MCF 10A (cell line): ENCODE measurements at regions not wholly inside any gene's neighbourhood (a gene's known extent, or its start where the extent isn't known, plus 50 kb on each side); places are given as distances from the start of the nearest gene placed in this dataset.

Experiments used
- BruUV-seq: library from RNA; stranded (reverse); fragments of 400-500 nt; replicated peaks from 2 replicates; lab custom pipeline; 2021; lab: Mats Ljungman, UMichigan
- CTCF ChIA-PET: fragments of 300-600 bp; sonication (Branson Sonifier 250); formaldehyde crosslinking; extraction: SDS; loops from one replicate; lab custom pipeline; 2021; ENCODE audit warnings: antibody characterized with exemption, inconsistent platforms; lab: Yijun Ruan, JAX
- POLR2A ChIA-PET: fragments of 300-600, 350-650 bp; sonication (Branson Sonifier 250); formaldehyde crosslinking; extraction: SDS; loops from one replicate; lab custom pipeline; 2020; ENCODE audit warnings: antibody characterized with exemption, inconsistent platforms; lab: Yijun Ruan, JAX
- DNase-seq: peaks from one replicate; pipeline ENCODE4 v3.0.0-alpha.2; 2018; ENCODE audit not compliant: unreplicated experiment
- H3K27ac Mint-ChIP-seq: one replicate; pipeline ENCODE4 v1.8.0; 2022; ENCODE audit warnings: mild to moderate bottlenecking, low read depth, mixed read lengths; ENCODE audit not compliant: unreplicated experiment
- H3K27me3 Mint-ChIP-seq: one replicate; pipeline ENCODE4 v1.8.0; 2022; ENCODE audit warnings: mixed read lengths; ENCODE audit not compliant: insufficient read depth, unreplicated experiment
- H3K36me3 Mint-ChIP-seq: one replicate; pipeline ENCODE4 v1.8.0; 2022; ENCODE audit warnings: mild to moderate bottlenecking, moderate library complexity, mixed read lengths; ENCODE audit not compliant: insufficient read depth, unreplicated experiment
- H3K4me1 Mint-ChIP-seq: one replicate; pipeline ENCODE4 v1.8.0; 2022; ENCODE audit warnings: mixed read lengths; ENCODE audit not compliant: insufficient read depth, unreplicated experiment
- H3K4me3 Mint-ChIP-seq: one replicate; pipeline ENCODE4 v1.8.0; 2022; ENCODE audit warnings: mild to moderate bottlenecking, moderate library complexity, mixed read lengths; ENCODE audit not compliant: unreplicated experiment
- H3K9me3 Mint-ChIP-seq: one replicate; pipeline ENCODE4 v1.8.0; 2022; ENCODE audit warnings: mixed read lengths; ENCODE audit not compliant: unreplicated experiment
- CTCF ChIP-seq: fragments of 200-600 bp; IDR thresholded peaks from one replicate; pipeline ENCODE4 v1.8.0; 2022; ENCODE audit warnings: antibody characterized with exemption, mild to moderate bottlenecking; ENCODE audit not compliant: unreplicated experiment
- intact Hi-C: fragments of 100-400 bp; cut with micrococcal nuclease; formaldehyde crosslinking; loops from 2 replicates; pipeline ENCODE4 v1.14.1; 2022

DNA sequence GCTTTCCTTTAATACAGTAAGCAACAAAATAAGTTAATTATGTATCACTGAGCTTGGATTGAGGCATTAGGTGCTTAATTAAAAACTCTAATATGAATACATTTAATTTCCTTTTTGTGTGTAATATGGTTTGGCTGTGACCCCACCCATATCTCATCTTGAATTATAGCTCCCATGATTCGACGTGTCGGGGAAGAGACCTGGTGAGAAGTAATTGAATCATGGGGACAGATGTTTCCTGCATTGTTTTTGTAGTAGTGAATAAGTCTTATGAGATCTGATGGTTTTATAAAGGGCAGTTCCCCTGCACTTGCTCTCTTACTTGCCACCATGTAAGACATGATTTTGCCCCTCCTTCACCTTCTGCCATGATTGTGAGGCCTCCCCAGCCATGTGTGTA lies 325.4 kb upstream of the CDH7 start:
- H3K36me3 Mint-ChIP-seq = no peaks in the 10 kb centered on the region
- H3K9me3 Mint-ChIP-seq = no peaks in the 10 kb centered on the region
- no TSS peak for BruUV-seq
- no peak for DNase-seq
- no peaks in the 10 kb centered on the region for H3K4me1 Mint-ChIP-seq
- ChIA-PET POLR2A (no interaction called here), CTCF (no interaction called here)
- no peak overlapping the region for H3K27ac Mint-ChIP-seq
- no peak overlapping the region for H3K4me3 Mint-ChIP-seq
- peaks cover 28% of the 10 kb centered on the region for H3K27me3 Mint-ChIP-seq
- intact Hi-C loops = no loop called here
- TF ChIP-seq CTCF = no peak

DNA sequence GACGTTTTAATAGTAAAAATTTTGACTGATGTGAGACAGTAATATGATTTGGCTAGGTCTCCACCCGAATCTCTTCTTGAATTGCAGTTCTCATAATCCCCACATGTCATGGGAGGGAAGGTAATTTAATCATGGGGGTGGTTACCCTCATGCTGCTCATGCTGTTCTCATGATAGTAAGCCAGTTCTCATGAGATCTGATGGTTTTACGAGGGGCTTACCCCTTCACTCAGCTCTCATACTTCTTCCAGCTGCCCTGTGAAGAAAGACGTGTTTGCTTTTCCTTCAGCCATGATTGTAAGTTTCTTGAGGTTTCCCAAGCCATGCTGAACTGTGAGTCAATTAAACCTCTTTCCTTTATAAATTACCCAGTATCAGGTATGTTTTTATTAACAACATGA lies 327.0 kb upstream of the CDH7 start:
- TF ChIP-seq CTCF = no peak
- H3K9me3 Mint-ChIP-seq = no peaks in the 10 kb centered on the region
- peaks cover 14% of the 10 kb centered on the region for H3K27me3 Mint-ChIP-seq
- no peak for DNase-seq
- H3K4me3 Mint-ChIP-seq = no peak overlapping the region
- no TSS peak for BruUV-seq
- ChIA-PET POLR2A (no interaction called here), CTCF (no interaction called here)
- no peaks in the 10 kb centered on the region for H3K36me3 Mint-ChIP-seq
- H3K4me1 Mint-ChIP-seq = no peaks in the 10 kb centered on the region
- intact Hi-C loops = no loop called here
- H3K27ac Mint-ChIP-seq = no peak overlapping the region

GRCh38 chr18:65422544-65423136 lies 328.2 kb upstream of the CDH7 start:
- Mint-ChIP-seq H3K27me3 (peaks cover 5% of the 10 kb centered on the region), H3K27ac (no peak overlapping the region), H3K4me1 (no peaks in the 10 kb centered on the region), H3K4me3 (no peak overlapping the region), H3K9me3 (peaks cover 3% of the 10 kb centered on the region), H3K36me3 (no peaks in the 10 kb centered on the region)
- no peak for TF ChIP-seq CTCF
- no peak for DNase-seq
- no TSS peak for BruUV-seq
- ChIA-PET POLR2A (no interaction called here), CTCF (no interaction called here)
- intact Hi-C loops = no loop called here

DNA sequence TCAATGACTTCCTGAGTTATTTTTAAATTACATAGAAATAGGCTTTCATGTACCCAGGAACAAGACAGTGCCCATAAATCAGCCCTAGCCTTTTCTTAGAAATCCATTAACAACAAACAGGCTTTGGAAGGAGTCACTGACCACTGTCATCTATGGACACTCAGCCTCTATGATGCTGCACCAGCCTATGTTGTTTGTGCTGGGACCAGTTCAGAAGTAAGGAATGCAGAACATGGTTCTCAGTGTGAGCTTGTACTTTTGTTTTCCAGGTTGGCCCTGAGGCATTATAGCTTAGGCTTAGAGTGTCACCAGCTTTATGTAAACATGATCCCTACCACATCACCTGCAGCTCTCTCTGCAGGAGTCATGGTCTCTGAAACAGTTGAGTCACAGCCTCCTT lies 335.7 kb upstream of the CDH7 start:
- TF ChIP-seq CTCF = no peak
- peaks cover 24% of the 10 kb centered on the region for H3K27me3 Mint-ChIP-seq
- BruUV-seq = no TSS peak
- no peak overlapping the region for H3K4me3 Mint-ChIP-seq
- H3K36me3 Mint-ChIP-seq = no peaks in the 10 kb centered on the region
- intact Hi-C loops = no loop called here
- peaks cover 8% of the 10 kb centered on the region for H3K9me3 Mint-ChIP-seq
- H3K4me1 Mint-ChIP-seq = no peaks in the 10 kb centered on the region
- peak; percentile 18 for DNase-seq
- POLR2A ChIA-PET = no interaction called here
- CTCF ChIA-PET = interaction anchor here (0.6 kb wide), 1 partner anchor 140 kb away, joined by 3 read pairs; no protein-coding TSS in a partner anchor
- no peak overlapping the region for H3K27ac Mint-ChIP-seq
